Heart right ventricle (tissue), 16 donors: ENCODE measurements at regions not wholly inside any gene's neighbourhood (a gene's known extent, or its start where the extent isn't known, plus 50 kb on each side); places are given as distances from the start of the nearest gene placed in this dataset.

ENCODE experiments used
- ATAC-seq, 8 donors: fragments of 200-7000 bp; cut with Tn5 transposase; one replicate each; pipeline ENCODE4 v1.9.1; 2020; ENCODE audit warnings: mild to moderate bottlenecking in 8 of 8, moderate library complexity in 8 of 8, moderate number of reproducible peaks in 1 of 8
- DNase-seq, 2 donors: peaks; one replicate each; pipeline ENCODE4 v3.0.0-alpha.2; 2020
- H3K27ac ChIP-seq, 10 donors: fragments of 200-600 bp; sonication (generic) in 2 of 10; one replicate each; pipeline versions ENCODE4 v1.5.0 to v1.8.0; 2020 to 2022; ENCODE audit warnings: mild to moderate bottlenecking in 3 of 10
- H3K27me3 ChIP-seq, 7 donors: fragments of 200-600 bp; one replicate each; pipeline ENCODE4 v1.8.0; 2021 to 2022; ENCODE audit warnings: mild to moderate bottlenecking in 2 of 7
- H3K36me3 ChIP-seq, 9 donors: fragments of 200-600 bp; sonication (generic) in 1 of 9; one replicate each; pipeline versions ENCODE4 v1.5.0 to v1.8.0; 2020 to 2022; ENCODE audit warnings: mild to moderate bottlenecking in 2 of 9
- H3K4me1 ChIP-seq, 9 donors: fragments of 200-600 bp; sonication (generic) in 1 of 9; one replicate each; pipeline versions ENCODE4 v1.5.0 to v1.8.0; 2020 to 2022; ENCODE audit warnings: mild to moderate bottlenecking in 4 of 9
- H3K4me3 ChIP-seq, 10 donors: fragments of 200-600 bp; sonication (generic) in 2 of 10; one replicate each; pipeline versions ENCODE4 v1.5.0 to v1.8.0; 2020 to 2022; ENCODE audit warnings: mild to moderate bottlenecking in 7 of 10, moderate library complexity in 2 of 10
- H3K9me3 ChIP-seq, 11 donors: fragments of 200-600 bp in 10 of 11; sonication (generic) in 2 of 11; one replicate each; pipeline versions ENCODE4 v1.5.0 to v1.8.0; 2013 to 2022; ENCODE audit warnings: mild to moderate bottlenecking in 2 of 11, control low read depth in 1 of 11, moderate library complexity in 1 of 11
- CTCF ChIP-seq, 9 donors: fragments of 200-600 bp; sonication (generic) in 2 of 9; IDR thresholded peaks; one replicate each; pipeline versions ENCODE4 v1.5.0 to v1.8.0; 2021 to 2022; ENCODE audit warnings: antibody characterized with exemption in 9 of 9, mild to moderate bottlenecking in 5 of 9, moderate library complexity in 1 of 9
- WGBS, 2 donors: extraction: QIAGEN DNeasy Blood & Tissue Kit; methylation state at CpG; one replicate each; pipeline ENCODE4 v1.1.7; 2013; ENCODE audit warnings: inconsistent platforms in 1 of 2; 5-methylcytosine and 5-hydroxymethylcytosine counted together
- intact Hi-C, 10 donors: fragments of 100-400 bp; cut with DNase I; formaldehyde crosslinking; loops; one replicate each; pipeline versions ENCODE4 v1.11.1 to v1.14.2; 2022
- donor health status: Arrhythmogenic right ventricular cardiomyopathy.
- donor health status: ischemic (EF 13 %, LVEDD 7.1; RV severe dilation, severe dysfunction).
- donor health status: healthy with polysubstance abuse.
- donor health status: DM: no; HTN: yes; CAD: no.
- donor health status: DM: no; HTN: no; CAD: no.
- donor health status: ischemic (EF 25% LVEDD 6.9; RV normal size, moderate dysfunction).
- donor health status: ischemic (EF 25% LVEDD 5.7; RV mildly dilated, moderate dysfunction).
- donor health status: healthy.
- donor health status: DM: yes; HTN: yes; CAD: no.
- donor health status: Ischemic cardiomyopathy.
- donor health status: ischemic (EF 35%, LVEDD 5.7; RV mildly dilated, moderate dysfunction).
- donor health status: nonischemic (EF 11% LVEDD 7.7; RV severe dilation, severe dysfunction).
- donor health status: DM: yes; HTN: yes; CAD: no.
- donor health status: PGD.
- donor health status: ischemic (EF 29% LVEDD 5.4; RV normal size, mild dysfunction).
- donor health status: nonischemic (EF 23%, LVEDD 6.1; RV moderate dilation, normal function).

GRCh38 chr3:64837126-64837738 lies 149.4 kb upstream of the ADAMTS9 start:
- TF ChIP-seq CTCF (IDR thresholded peaks at IDR 0.05): no peak
- H3K27me3 ChIP-seq: no peaks in the 10 kb centered on the region
- intact Hi-C loops: no loop called here
- ATAC-seq: peak in 1 of 8 donors; percentile 59
- H3K36me3 ChIP-seq: peaks cover 0 to 5% (median 0%) of the 10 kb centered on the region in 9 donors
- H3K9me3 ChIP-seq: no peaks in the 10 kb centered on the region
- H3K4me3 ChIP-seq: no peak overlapping the region
- WGBS, 2 donors: 76 to 81% methylated on average over 2 of the region's 2 CpGs
- no peak for DNase-seq
- H3K27ac ChIP-seq: no peak overlapping the region
- no peaks in the 10 kb centered on the region for H3K4me1 ChIP-seq

GRCh38 chr3:64836097-64836496 lies 148.3 kb upstream of the ADAMTS9 start:
- no peak for ATAC-seq
- Histone ChIP-seq H3K36me3 (peaks cover 0 to 5% (median 0%) of the 10 kb centered on the region in 9 donors), H3K9me3 (no peaks in the 10 kb centered on the region), H3K4me1 (no peaks in the 10 kb centered on the region), H3K4me3 (no peak overlapping the region), H3K27me3 (no peaks in the 10 kb centered on the region), H3K27ac (no peak overlapping the region)
- intact Hi-C loops: no loop called here
- DNase-seq: no peak
- WGBS, 2 donors: 85 to 91% methylated on average over 2 of the region's 2 CpGs
- TF ChIP-seq CTCF (IDR thresholded peaks at IDR 0.05): no peak

GRCh38 chr3:64832098-64832497 lies 144.3 kb upstream of the ADAMTS9 start:
- WGBS, 2 donors: 88 to 89% methylated on average over 5 of the region's 5 CpGs
- ATAC-seq: no peak
- Histone ChIP-seq H3K27ac (no peak overlapping the region), H3K4me1 (no peaks in the 10 kb centered on the region), H3K36me3 (peaks cover 0 to 5% (median 0%) of the 10 kb centered on the region in 9 donors), H3K27me3 (no peaks in the 10 kb centered on the region), H3K9me3 (no peaks in the 10 kb centered on the region), H3K4me3 (no peak overlapping the region)
- intact Hi-C loops: no loop called here
- DNase-seq: no peak
- TF ChIP-seq CTCF (IDR thresholded peaks at IDR 0.05): no peak

- ATAC-seq: no peak
- H3K4me1 ChIP-seq: no peaks in the 10 kb centered on the region
- H3K27ac ChIP-seq: no peak overlapping the region
- intact Hi-C loops: no loop called here
- no peaks in the 10 kb centered on the region for H3K27me3 ChIP-seq
- TF ChIP-seq CTCF (IDR thresholded peaks at IDR 0.05): no peak
- no peak for DNase-seq
- peaks cover 0 to 5% (median 0%) of the 10 kb centered on the region in 9 donors for H3K36me3 ChIP-seq
- no peak overlapping the region for H3K4me3 ChIP-seq
- no peaks in the 10 kb centered on the region for H3K9me3 ChIP-seq
- 88 to 91% methylated on average over 4 of the region's 4 CpGs for WGBS, 2 donors
Measured at GRCh38 chr3:64830681-64831080, 142.9 kb upstream of the ADAMTS9 start.
